ENCODE measurements at regions not wholly inside any gene's neighbourhood (a gene's known extent, or its start where the extent isn't known, plus 50 kb on each side); places are given as distances from the start of the nearest gene placed in this dataset.

DNA sequence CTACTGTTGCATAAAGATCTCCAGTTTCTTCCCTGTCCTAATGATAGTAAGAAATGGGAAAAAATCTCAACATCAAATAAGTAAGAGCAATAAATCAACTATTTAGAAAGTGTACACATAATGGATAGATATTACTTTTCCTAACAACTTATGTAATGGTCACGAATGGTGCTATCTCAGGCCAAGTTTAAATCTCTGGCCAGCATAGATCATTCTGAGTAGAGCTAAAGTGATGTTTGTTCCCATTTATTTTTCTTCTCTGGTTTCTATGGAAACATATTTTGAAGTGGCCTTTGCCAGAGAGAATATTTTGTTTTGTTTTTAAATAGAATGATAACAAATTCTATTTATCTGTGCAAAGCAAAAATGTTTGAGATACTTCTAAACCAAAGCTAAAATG lies 249.7 kb upstream of the TTC14 start:
- no peak for DNase-seq

DNA sequence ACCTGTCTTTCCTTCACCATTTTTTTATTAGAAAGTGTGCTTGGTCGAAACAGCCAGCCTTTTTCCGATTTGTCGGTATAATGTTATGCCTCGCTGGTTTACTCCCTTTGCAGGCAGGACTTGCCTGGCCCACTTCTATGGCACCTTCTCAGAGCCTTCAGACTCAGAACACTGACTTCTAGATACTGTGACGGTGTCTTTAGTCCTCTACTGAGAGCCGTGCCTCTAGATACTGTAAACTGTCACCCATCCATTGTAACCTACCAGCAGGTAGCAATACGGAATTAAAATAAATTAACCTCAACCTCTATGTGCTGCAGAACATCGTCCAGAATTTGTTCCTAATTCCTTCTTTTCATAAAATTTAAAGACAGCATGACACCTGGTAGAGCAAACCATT lies 247.7 kb upstream of the TTC14 start:
- DNase-seq = no peak

DNA sequence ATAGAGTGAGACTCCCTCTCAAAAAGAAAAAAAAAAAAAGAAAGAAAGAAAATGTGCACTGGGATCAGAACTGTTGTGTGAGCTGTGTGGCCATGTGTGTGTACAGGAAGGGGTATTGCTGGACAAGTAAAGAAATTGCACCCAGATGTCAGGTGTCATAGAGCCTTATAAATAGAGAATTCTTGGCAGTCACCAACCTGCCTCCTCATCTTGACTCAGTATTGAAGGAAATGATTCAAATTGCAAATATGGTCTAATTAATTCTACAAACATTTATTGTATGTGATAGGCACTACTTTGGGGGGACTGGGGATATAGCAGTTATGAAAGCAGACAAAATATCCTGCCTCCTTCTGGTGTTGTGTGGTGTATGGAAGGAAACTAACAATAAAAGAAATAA lies 243.8 kb upstream of the TTC14 start:
- no peak for DNase-seq

DNA sequence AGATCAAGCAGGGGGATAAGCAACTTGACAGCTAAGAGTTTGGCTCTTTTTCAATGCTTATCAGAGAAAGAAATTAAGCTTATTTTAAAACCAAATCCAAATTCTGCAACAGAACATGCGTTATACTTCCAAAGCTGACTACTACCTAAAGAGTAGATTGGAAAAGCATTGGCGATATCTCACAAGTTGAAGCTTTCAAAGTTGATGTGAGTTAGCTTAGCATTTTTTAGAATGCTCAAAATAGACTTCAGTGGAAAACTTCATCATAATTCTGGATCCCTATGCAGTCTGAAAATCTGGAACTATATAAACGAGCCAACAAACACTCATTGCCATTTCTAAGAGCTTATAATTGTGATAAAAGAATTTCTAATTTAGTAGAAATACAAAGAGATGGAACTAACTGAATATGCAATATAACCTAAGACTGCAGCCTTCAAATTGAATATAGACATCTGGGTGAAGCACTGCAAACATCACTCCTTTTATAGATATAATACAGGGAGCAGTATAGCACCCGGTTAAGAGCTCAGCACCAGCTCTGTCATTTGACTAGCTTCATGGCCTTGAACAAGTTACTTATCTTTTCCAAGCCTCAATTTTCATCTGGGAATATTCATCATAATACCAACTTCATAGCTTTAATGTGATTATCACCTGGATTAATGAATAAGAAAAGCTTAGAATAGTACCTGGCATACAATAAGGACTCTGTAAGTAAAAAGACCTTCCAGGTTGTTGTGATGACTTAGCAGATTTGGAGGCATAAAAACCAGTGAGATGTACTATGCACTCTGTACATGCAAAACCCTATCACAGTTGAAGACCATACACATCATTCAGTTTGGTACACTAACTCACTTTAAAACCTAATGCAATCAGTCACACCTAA lies 242.7 kb upstream of the TTC14 start:
- no peak for DNase-seq

DNA sequence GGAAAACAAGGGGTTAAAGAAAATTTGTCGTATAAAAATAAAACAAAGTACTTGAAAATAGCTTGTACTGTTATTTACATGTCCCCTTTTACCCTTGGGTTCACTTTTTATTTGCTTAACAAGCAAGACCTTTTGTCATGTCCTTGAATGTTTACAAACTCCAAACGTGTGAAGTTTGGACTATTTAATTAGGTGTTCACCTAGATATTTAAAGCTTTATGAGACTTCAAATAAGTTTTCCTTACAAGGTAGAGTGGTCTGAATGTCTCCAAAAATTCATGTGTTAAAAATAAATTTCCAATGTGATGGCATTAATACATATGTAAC lies 242.0 kb upstream of the TTC14 start:
- no peak for DNase-seq

DNA sequence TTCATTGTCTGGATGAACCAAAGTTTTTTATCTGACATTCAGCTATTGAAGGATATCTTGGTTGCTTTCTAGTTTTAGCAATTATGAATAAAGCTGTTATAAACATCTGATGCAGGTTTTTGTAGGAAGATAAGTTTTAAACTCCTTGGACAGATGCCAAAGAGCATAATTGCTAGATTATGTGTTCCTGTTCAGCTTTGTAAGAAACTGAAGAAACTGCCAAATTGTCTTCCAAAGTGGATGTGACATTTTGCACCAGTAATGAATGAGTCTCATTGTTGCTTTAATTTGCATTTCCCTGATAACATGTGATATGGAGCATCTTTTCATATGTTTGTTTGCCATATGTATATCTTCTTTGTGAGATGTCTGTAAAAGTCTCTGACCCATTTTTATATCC lies 239.9 kb upstream of the TTC14 start:
- no peak for DNase-seq

DNA sequence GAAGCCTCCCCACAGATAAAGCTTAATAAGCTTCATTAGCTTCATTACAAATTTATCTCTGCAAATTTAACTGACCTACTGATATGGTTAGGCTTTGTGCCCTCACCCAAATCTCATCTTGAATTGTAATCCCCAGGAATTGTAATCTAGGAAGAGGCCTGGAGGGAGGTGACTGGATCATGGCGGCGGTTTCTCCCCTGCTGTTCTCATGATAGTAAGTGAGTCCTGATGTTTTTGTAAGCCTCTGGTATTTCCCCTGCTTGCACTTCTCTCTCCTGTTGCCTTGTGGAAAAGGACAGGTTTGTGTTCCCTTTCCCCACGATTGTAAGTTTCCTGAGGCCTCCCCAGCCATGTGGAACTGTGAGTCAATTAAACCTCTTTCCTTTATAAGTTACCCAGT lies 226.1 kb upstream of the TTC14 start:
- no peak for DNase-seq

DNA sequence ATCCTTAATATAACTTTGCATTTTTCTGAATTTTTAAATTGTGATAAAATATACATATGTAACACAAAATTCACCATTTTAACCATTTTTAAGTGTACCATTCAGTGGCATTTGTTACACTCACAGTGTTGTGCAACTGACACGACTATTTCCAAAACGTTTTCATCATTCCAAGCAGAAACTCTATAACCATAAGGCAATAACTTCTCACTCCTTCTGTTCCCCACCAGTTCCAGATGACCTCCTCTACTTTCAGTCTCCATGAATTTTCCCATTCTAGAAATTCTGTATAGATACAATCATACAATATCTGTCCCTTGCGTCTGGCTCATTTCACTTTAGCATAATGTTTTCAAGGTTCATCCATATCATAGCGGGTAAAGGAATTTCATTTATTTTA lies 223.5 kb upstream of the TTC14 start:
- DNase-seq = no peak

DNA sequence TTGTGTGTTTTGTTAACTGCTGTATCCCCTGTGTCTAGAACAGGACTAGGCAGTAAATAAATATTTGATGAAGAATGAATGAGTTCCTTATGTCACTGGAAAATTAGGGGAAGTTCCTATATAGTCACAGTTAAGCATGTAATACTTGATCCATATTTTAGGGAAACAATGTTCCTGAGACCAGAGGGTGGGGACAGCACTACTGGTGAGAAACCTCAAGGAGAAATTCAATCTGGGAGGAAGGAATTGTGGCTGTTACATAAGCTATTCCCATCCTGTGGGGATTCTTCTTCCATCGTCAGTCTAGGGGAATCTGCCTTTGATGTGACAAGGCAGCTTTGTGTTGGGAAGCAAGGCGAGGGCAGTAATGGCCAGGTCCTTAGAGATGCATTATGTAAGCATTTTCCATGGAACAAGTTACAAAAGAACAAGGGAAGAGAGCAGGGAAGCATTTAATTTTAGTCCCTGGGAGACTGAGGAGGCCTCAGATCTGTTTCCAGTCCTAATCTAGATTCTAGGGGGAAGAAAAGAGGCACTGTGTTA lies 219.3 kb upstream of the TTC14 start:
- no peak for DNase-seq

DNA sequence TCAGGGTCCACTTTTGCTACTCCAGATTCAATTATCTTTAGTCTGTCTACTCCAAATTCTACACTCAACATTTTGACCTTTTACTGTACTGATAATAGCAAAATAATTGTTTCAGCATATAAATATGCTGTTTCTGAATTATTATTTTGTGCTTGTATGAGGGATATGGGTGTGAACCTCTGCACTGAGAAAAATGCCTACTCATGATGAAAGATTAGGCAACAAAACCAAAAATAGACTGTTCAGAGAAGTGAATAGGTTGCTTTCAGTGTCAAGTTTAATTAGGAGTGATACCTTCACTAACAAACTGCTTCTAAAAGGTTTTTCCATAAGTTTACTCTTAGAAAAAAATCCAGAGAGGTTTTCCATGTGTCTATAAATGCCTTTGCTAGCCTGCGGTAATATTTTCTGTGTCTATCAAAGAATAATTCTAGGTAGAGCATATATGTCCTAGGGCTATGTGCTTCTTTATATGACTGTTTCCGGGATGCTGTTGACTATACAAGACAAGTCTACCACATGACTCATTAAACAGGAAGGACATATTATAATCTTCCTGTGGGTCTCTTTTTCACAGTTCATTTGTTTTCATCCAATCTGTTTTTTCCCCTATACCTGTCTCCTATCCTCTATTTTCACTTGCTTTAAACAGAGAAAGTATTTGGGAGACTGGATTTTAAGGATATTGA lies 218.5 kb upstream of the TTC14 start:
- no peak for DNase-seq

DNA sequence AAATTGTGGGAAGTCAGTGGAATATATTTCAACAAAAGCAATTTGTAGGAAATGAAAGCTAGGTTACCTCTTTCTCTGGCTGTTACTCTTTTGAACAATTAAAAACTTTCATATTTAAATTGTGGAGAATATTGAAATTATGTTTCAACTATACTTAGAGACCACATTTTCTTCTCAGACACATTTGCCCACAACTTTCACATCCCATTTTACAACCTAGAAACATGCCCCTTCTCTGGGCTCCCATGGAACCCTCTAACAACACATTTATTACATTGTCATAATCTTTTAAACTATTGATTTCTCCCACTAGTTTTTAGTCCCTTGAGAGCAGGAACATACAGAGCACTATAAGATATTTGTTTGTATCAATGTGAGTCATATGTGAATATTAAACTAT lies 211.7 kb upstream of the TTC14 start:
- no peak for DNase-seq

DNA sequence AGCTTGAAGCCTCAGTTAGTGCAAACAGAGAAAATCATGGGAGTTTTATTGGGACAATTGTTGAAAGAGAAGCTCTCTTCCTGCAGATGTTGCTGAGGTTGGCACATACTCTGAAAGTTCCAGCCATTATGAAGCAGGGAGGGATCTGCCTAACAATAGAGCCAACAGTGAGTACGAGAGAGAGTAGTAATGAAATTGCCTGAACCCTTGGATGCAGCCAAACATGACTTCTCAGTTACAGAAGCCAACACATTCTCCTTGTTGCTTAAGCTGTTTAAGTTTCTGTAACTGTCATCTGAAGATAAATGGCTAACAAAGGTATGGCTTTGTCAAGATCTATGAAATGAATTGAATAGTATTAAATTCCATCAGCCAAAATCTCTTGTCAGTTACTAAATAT lies 211.0 kb upstream of the TTC14 start:
- no peak for DNase-seq

DNA sequence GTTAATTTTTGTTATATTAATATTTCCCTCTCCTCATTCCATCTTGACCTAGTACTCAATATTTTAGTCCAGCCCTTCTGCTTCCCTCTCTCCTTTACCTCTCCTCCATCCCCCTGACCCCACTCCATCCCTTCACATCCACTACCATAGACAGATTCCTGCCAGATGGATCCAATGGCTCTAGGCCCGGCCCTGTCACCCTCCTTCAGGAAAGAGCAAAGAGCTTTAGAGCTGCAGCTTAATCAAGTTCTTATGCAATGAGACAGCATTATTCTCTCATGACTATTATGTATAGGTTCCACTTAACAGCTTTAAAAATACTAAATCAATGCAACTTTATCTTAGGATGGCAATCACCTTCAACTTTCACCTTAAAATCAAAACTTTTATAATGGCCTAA lies 200.7 kb upstream of the TTC14 start:
- no peak for DNase-seq

DNA sequence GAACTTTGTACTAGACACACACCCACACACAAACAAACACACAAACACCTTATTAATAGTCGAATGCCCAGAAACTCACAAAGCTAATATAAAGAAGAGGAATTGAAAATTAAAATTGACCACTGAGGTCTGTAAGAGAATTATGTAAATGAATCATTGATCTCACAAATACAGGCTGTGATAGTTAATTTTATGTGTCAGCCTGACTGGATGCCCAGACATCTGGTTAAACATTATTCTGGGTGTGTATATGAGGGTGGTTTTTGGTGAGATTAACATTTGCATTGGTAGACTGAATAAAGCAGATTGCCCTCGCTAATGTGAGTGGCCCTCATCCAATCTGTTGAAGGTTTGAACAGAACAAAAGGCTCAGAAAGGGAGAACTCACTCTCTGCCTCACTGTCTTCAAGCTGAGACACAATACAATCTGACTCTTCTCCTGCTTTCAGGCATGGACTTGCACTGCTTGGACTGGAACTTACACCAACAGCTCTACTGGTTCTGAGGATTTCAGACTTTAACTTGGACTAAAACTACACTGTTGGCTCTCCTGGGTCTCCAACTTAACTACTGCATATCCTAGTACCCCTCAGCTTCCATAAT lies 199.4 kb upstream of the TTC14 start:
- DNase-seq = no peak

DNA sequence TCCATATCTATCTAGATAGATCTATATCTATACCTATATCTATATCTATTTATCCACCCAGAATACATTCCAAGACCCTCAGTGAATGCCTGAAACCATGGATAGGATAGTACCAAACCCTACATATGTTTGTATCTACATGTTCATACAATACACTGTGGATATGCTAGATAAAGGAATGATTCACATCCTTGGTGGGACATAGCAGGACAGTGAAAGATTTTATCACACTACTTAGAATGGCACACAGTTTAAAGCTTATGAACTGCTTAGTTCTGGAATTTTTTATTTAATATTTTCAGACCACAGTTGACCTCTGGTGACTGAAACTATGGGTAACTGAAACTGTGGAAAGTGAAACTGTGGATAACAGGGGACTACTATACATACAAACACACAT lies 198.8 kb upstream of the TTC14 start:
- DNase-seq = no peak

DNA sequence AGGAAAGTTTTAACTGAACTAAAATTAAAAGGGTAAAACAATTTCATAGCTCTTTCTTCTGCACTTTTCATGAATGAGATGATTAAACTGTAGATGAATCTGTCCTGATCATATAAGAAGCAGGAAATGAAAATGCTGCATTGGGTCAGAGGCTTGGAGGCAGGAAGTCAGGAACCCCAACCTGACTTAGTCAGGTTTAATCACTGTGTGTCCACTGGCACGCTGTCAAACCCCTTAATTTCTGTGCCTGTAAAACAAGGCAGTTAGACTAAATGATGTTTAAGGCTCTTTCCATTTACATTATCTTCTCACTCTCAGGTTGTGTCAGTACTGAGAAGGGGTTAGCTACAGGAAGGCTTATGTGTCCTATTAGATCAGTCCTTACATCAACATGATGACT lies 193.3 kb upstream of the TTC14 start:
- no peak for DNase-seq

DNA sequence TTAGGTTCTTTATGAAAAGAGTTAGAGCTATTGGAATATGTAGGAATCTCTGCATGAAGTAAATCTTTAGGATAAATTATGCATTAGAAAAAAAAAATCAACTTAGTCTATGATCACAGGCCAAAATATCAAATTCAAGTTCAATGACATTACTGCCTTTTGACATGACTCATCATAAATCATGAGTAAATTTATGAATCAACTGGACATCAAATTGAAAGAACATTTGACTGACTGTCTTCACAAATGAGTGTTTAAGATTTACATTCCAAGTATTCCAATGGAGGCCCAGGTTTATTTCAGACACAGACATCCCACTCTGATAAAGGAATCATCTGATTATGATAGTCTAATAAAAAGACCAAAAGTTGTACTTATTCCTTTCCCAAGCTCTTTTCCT lies 192.8 kb upstream of the TTC14 start:
- DNase-seq = no peak

DNA sequence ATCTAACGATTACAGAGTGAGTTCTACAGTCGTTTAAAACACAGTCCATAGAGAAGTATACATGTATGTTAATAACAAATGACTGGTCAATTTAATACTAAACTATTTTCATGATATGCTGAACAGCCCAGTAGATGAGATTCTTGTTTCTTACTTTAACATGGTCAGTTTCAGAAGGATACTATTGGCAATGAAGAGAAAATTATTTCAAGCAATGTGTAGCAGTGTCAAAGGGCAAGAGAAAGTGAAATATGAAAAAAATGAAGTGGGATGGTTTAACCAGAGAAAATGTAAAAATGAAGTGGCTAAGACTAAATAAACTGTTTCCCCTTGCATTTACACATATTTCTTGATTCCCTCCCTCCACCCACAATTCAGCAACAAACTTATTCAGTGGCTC lies 192.1 kb upstream of the TTC14 start:
- DNase-seq = no peak

DNA sequence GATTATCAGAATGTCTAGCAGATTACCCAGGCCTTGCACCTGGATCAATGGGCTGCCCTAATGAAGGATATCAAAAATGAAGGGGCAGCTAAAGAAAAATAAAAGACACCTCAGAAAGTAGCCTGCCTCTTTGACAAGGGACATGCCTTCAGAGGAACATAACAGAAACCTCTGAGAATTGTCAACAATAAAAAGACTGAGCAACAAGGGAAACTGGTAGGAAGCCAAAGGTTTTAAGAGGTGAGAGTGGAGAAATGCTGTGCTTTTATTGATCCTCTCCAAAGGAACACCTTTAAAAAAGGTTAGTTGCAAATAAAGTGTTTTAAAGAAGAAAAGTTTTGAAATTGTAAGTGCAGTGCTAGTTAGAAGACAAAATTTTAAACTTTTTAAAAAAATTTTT lies 187.8 kb upstream of the TTC14 start:
- DNase-seq = no peak

DNA sequence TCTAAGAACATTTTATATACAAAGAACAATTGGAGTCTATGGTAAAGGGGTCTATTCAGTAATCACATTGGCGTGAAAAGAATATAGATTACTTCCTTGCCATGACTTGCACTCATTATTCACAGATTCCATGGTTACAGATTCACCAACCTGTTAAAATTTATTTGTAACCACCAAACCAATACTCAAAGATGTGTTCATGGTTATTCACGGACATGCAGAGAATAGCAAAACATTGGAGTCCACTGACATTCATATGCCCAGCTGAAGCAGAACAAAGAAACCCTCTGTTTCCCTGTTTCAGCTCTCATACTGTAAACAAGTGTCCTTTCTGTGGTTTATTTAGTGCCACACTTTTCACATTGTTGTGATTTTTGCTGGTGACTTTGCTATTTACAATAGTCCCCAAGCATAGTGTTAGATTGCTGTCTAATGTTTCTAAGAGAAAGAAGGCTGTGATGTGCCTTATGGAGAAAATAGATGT lies 185.8 kb upstream of the TTC14 start:
- DNase-seq = no peak

DNA sequence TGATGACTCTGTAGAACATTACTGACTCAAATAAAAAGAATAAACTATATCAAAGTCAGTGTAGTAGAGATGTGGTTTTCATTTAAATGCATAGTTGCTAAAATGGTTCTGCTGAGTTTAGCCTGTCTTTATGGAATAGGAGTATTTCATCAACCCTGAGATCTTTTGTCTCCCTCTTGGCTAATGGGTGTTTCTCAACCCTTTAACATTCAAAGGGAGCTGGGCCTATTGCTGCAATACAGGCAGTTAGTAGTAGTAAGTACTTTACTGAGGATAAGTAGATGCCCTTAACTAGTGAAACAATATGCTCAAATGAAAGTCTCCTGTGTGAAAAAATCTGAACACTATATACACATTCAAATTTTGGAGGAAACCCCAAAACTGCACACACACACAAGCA lies 184.7 kb upstream of the TTC14 start:
- DNase-seq = no peak

DNA sequence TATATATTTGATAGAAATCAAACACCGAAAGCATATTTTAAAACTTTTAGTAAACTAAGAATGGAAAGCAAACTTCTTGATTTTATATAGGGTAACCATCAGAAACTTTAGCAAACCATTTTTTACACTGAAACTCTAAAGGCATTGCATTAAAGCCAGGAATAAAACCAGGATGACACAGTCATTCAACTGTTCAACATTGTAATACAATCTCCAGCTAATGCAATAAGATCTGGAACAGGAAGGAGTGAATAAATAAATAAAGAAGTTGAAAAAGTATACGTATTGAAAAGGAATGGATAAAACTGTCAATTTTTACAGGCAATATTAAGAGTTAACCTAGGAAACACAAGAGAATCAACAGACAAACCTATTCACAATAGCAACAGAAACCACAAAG lies 181.9 kb upstream of the TTC14 start:
- DNase-seq = no peak

DNA sequence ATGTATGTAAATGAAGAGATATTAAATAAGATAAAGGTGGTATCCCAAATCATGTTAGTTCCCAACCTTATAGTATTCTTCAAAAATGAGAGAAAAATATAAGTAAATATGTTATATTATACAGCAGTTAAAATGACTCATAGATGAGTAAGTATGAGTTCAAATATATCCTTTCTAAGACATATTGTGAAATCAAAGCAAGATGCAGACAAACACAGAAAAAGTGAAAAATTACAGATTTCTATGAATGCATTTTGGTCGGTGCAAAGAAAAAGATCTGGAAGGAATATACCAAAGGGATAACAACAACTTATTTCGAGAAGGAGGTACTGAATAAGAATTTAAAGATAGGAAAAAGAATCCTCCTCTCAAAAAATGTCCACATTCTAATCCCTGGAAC lies 181.2 kb upstream of the TTC14 start:
- DNase-seq = no peak

DNA sequence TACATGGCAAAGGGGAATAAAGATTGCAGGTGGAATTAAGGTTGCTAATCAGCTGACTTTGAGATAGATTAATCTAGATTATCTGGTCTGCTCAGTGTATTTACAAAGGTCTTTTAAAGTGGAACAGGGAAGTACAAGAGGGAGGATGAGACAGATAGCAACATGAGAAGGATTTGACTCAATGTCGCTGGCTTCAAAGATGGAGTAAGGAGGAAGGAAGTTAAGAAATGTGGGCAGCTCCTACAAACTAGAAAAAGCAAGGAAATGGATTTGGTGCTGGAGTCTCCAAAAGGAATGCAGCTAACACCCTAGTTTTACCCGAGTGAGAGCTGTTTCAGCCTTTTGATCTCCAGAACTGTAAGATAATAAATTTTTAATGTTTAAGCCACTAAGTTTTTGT lies 180.7 kb upstream of the TTC14 start:
- no peak for DNase-seq

All from suppressor macrophage treated with lipopolysaccharide for 4 hours (primary cell).